Mesothelial cell of epicardium (in vitro differentiated cells): ENCODE measurements at regions not wholly inside any gene's neighbourhood (a gene's known extent, or its start where the extent isn't known, plus 50 kb on each side); places are given as distances from the start of the nearest gene placed in this dataset.

Source experiments
- DNase-seq, 2 experiments: peaks; one replicate each; pipeline ENCODE4 v3.0.0; 2021; ENCODE audit warnings: low spot score in 2 of 2; ENCODE audit not compliant: unreplicated experiment in 2 of 2
- H3K27ac Mint-ChIP-seq: 2 replicates; pipeline ENCODE4 v1.8.0; 2021; ENCODE audit warnings: mixed read lengths
- H3K27me3 Mint-ChIP-seq: 2 replicates; pipeline ENCODE4 v1.8.0; 2021; ENCODE audit warnings: low read depth, mixed read lengths
- H3K36me3 Mint-ChIP-seq: 2 replicates; pipeline ENCODE4 v1.8.0; 2021; ENCODE audit warnings: mixed read lengths
- H3K4me1 Mint-ChIP-seq: 2 replicates; pipeline ENCODE4 v1.8.0; 2021; ENCODE audit warnings: mixed read lengths
- H3K4me3 Mint-ChIP-seq: 2 replicates; pipeline ENCODE4 v1.8.0; 2021; ENCODE audit warnings: mild to moderate bottlenecking, moderate library complexity, mixed read lengths
- H3K9me3 Mint-ChIP-seq: 2 replicates; pipeline ENCODE4 v1.8.0; 2021; ENCODE audit warnings: mixed read lengths
- CTCF ChIP-seq: fragments of 200-600 bp; sonication (generic); IDR thresholded peaks from one replicate; pipeline ENCODE4 v1.5.0; 2021; ENCODE audit warnings: antibody characterized with exemption; ENCODE audit not compliant: unreplicated experiment

- no peak overlapping the region for H3K27ac Mint-ChIP-seq
- no peak for DNase-seq
- H3K9me3 Mint-ChIP-seq: no peaks in the 10 kb centered on the region
- TF ChIP-seq CTCF: no peak
- no peaks in the 10 kb centered on the region for H3K36me3 Mint-ChIP-seq
- peaks cover 6% of the 10 kb centered on the region for H3K4me1 Mint-ChIP-seq
- H3K4me3 Mint-ChIP-seq: no peak overlapping the region
- no peaks in the 10 kb centered on the region for H3K27me3 Mint-ChIP-seq
These were observed 408.1 kb downstream of the INHBA start for GRCh38 chr7:41294556-41295454.

GRCh38 chr7:41292487-41292886 lies 410.4 kb downstream of the INHBA start:
- no peaks in the 10 kb centered on the region for H3K27me3 Mint-ChIP-seq
- no peak overlapping the region for H3K4me3 Mint-ChIP-seq
- H3K4me1 Mint-ChIP-seq: no peaks in the 10 kb centered on the region
- no peak for DNase-seq
- TF ChIP-seq CTCF: no peak
- H3K36me3 Mint-ChIP-seq: no peaks in the 10 kb centered on the region
- no peak overlapping the region for H3K27ac Mint-ChIP-seq
- peaks cover 16% of the 10 kb centered on the region for H3K9me3 Mint-ChIP-seq

- peaks cover 20% of the 10 kb centered on the region for H3K9me3 Mint-ChIP-seq
- H3K27me3 Mint-ChIP-seq: no peaks in the 10 kb centered on the region
- no peak overlapping the region for H3K27ac Mint-ChIP-seq
- no peak overlapping the region for H3K4me3 Mint-ChIP-seq
- no peaks in the 10 kb centered on the region for H3K36me3 Mint-ChIP-seq
- TF ChIP-seq CTCF: no peak
- no peak for DNase-seq
- H3K4me1 Mint-ChIP-seq: no peaks in the 10 kb centered on the region
These were observed 415.1 kb downstream of the INHBA start for GRCh38 chr7:41287559-41288335.

- Mint-ChIP-seq H3K9me3 (peaks cover 9% of the 10 kb centered on the region), H3K36me3 (no peaks in the 10 kb centered on the region), H3K4me3 (no peak overlapping the region), H3K4me1 (no peaks in the 10 kb centered on the region), H3K27ac (no peak overlapping the region), H3K27me3 (peaks cover 3% of the 10 kb centered on the region)
- TF ChIP-seq CTCF: no peak
- DNase-seq: no peak
These were observed 422.4 kb downstream of the INHBA start for GRCh38 chr7:41280491-41280890.

- Mint-ChIP-seq H3K36me3 (no peaks in the 10 kb centered on the region), H3K4me1 (no peaks in the 10 kb centered on the region), H3K27me3 (peaks cover 3% of the 10 kb centered on the region), H3K9me3 (peaks cover 9% of the 10 kb centered on the region), H3K27ac (no peak overlapping the region), H3K4me3 (no peak overlapping the region)
- DNase-seq: no peak
- TF ChIP-seq CTCF: no peak
These were observed 425.3 kb downstream of the INHBA start for GRCh38 chr7:41277561-41277960.
